ENCODE measurements at regions not wholly inside any gene's neighbourhood (a gene's known extent, or its start where the extent isn't known, plus 50 kb on each side); places are given as distances from the start of the nearest gene placed in this dataset.
"Not testable (repeated sequence)": the region's sequence is repeated elsewhere in the genome, so short reads cannot be mapped to it uniquely, and the experiment has no call there.

GRCh38 chr6:106847116-106847515 is 127.4 kb downstream of the CD24 start:
- DNase-seq, result no peak

GRCh38 chr6:106844930-106845329 is 129.6 kb downstream of the CD24 start:
- no peak for DNase-seq

GRCh38 chr6:106832766-106833510 is 141.6 kb downstream of the CD24 start:
- DNase-seq, result no peak

- no peak for DNase-seq
Observed at GRCh38 chr6:106830930-106831329, 143.6 kb downstream of the CD24 start.

GRCh38 chr6:106829451-106829850 is 145.1 kb downstream of the CD24 start:
- no peak for DNase-seq

- DNase-seq, result no peak
Observed at GRCh38 chr6:106827081-106827480, 147.4 kb downstream of the CD24 start.

- no peak for DNase-seq
Observed at GRCh38 chr6:106825156-106825555, 149.4 kb downstream of the CD24 start.

- no peak for DNase-seq
Observed at GRCh38 chr6:106823732-106824351, 150.7 kb downstream of the CD24 start.

- no peak for DNase-seq
Observed at GRCh38 chr6:106823058-106823457, 151.5 kb downstream of the CD24 start.

- no peak for DNase-seq
Observed at GRCh38 chr6:106820412-106820852, 154.1 kb downstream of the CD24 start.

- no peak for DNase-seq
Observed at GRCh38 chr6:106811088-106811686, 163.3 kb downstream of the CD24 start.

GRCh38 chr6:106808758-106809157 is 165.8 kb downstream of the CD24 start:
- no peak for DNase-seq

- DNase-seq, result no peak
Observed at GRCh38 chr6:106807947-106808611, 166.4 kb downstream of the CD24 start.

- DNase-seq, result not testable (repeated sequence)
Observed at GRCh38 chr6:106806253-106806652, 168.3 kb downstream of the CD24 start.

- no peak for DNase-seq
Observed at GRCh38 chr6:106805771-106806170, 168.8 kb downstream of the CD24 start.

- DNase-seq, result no peak
Observed at GRCh38 chr6:106804346-106805335, 169.9 kb downstream of the CD24 start.

GRCh38 chr6:106803188-106803587 is 171.3 kb downstream of the CD24 start:
- DNase-seq, result no peak

- no peak for DNase-seq
Observed at GRCh38 chr6:106802139-106802538, 172.4 kb downstream of the CD24 start.

GRCh38 chr6:106801256-106801655 is 171.9 kb downstream of the QRSL1 start:
- no peak for DNase-seq

GRCh38 chr6:106800379-106800778 is 171.0 kb downstream of the QRSL1 start:
- DNase-seq, result no peak

GRCh38 chr6:106799031-106799894 is 169.9 kb downstream of the QRSL1 start:
- DNase-seq, result no peak
